ENCODE measurements at regions not wholly inside any gene's neighbourhood (a gene's known extent, or its start where the extent isn't known, plus 50 kb on each side); places are given as distances from the start of the nearest gene placed in this dataset.

- Histone ChIP-seq H3K36me3 (no peaks in the 10 kb centered on the region), H3K9me3 (no peaks in the 10 kb centered on the region), H3K4me3 (no peak overlapping the region), H3K4me1 (no peaks in the 10 kb centered on the region), H3K27me3 (peaks cover 0 to 4% of the 10 kb centered on the region in 2 donors), H3K27ac (no peak overlapping the region)
- no peak for DNase-seq (ENCODE audit: low spot score in 2 of 2)
- TF ChIP-seq POLR2A (IDR thresholded peaks at IDR 0.05) (no peak), CTCF (IDR thresholded peaks at IDR 0.05) (no peak)
- WGBS, 2 donors, result 37 to 43% methylated on average over 5 of the region's 5 CpGs
Measured at GRCh38 chr2:19505199-19506136, 147.0 kb upstream of the OSR1 start.

GRCh38 chr2:19504400-19505198 lies 146.2 kb upstream of the OSR1 start:
- Histone ChIP-seq H3K4me1 (no peaks in the 10 kb centered on the region), H3K4me3 (no peak overlapping the region), H3K27me3 (peaks cover 0 to 4% of the 10 kb centered on the region in 2 donors), H3K9me3 (no peaks in the 10 kb centered on the region), H3K36me3 (no peaks in the 10 kb centered on the region), H3K27ac (no peak overlapping the region)
- WGBS, 2 donors, result 61 to 62% methylated on average over 5 of the region's 5 CpGs
- TF ChIP-seq CTCF (IDR thresholded peaks at IDR 0.05) (no peak), EP300 (IDR thresholded peaks at IDR 0.05) (no peak), POLR2A (IDR thresholded peaks at IDR 0.05) (no peak)
- DNase-seq (ENCODE audit: low spot score in 2 of 2), result no peak

- H3K4me1 ChIP-seq, result no peaks in the 10 kb centered on the region
- no peaks in the 10 kb centered on the region for H3K9me3 ChIP-seq
- 91% methylated on average over 3 of the region's 3 CpGs for WGBS, 2 donors
- TF ChIP-seq CTCF (IDR thresholded peaks at IDR 0.05) (no peak), EP300 (IDR thresholded peaks at IDR 0.05) (no peak), POLR2A (IDR thresholded peaks at IDR 0.05) (no peak)
- H3K4me3 ChIP-seq, result no peak overlapping the region
- no peak overlapping the region for H3K27ac ChIP-seq
- peaks cover 0 to 4% of the 10 kb centered on the region in 2 donors for H3K27me3 ChIP-seq
- no peaks in the 10 kb centered on the region for H3K36me3 ChIP-seq
- DNase-seq (ENCODE audit: low spot score in 2 of 2), result no peak
Measured at GRCh38 chr2:19503915-19504314, 145.5 kb upstream of the OSR1 start.

GRCh38 chr2:19503406-19503805 lies 145.0 kb upstream of the OSR1 start:
- Histone ChIP-seq H3K9me3 (no peaks in the 10 kb centered on the region), H3K36me3 (no peaks in the 10 kb centered on the region), H3K27me3 (peaks cover 0 to 4% of the 10 kb centered on the region in 2 donors), H3K4me1 (no peaks in the 10 kb centered on the region), H3K27ac (no peak overlapping the region), H3K4me3 (no peak overlapping the region)
- DNase-seq (ENCODE audit: low spot score in 2 of 2), result no peak
- WGBS, 2 donors, result 85 to 87% methylated on average over 4 of the region's 4 CpGs
- TF ChIP-seq CTCF (IDR thresholded peaks at IDR 0.05), result no peak
- TF ChIP-seq POLR2A (IDR thresholded peaks at IDR 0.05), result no peak
- no peak for TF ChIP-seq EP300 (IDR thresholded peaks at IDR 0.05)

- no peak for TF ChIP-seq EP300 (IDR thresholded peaks at IDR 0.05)
- H3K27me3 ChIP-seq, result no peaks in the 10 kb centered on the region
- DNase-seq (ENCODE audit: low spot score in 2 of 2), result no peak
- no peaks in the 10 kb centered on the region for H3K9me3 ChIP-seq
- H3K4me3 ChIP-seq, result no peak overlapping the region
- H3K36me3 ChIP-seq, result no peaks in the 10 kb centered on the region
- H3K27ac ChIP-seq, result no peak overlapping the region
- H3K4me1 ChIP-seq, result no peaks in the 10 kb centered on the region
Measured at GRCh38 chr2:19500126-19500525, 141.7 kb upstream of the OSR1 start.
